ENCODE measurements at regions not wholly inside any gene's neighbourhood (a gene's known extent, or its start where the extent isn't known, plus 50 kb on each side); places are given as distances from the start of the nearest gene placed in this dataset.
"Not testable (repeated sequence)": the region's sequence is repeated elsewhere in the genome, so short reads cannot be mapped to it uniquely, and the experiment has no call there.

GRCh38 chr7:27032839-27033238 lies 63.0 kb downstream of the HOXA1 start:
- no peak for DNase-seq (ENCODE audit: low spot score)

GRCh38 chr7:27031289-27032172 lies 64.3 kb downstream of the HOXA1 start:
- peak; percentile 0 for DNase-seq (ENCODE audit: low spot score)

GRCh38 chr7:27030393-27031050 lies 65.3 kb downstream of the HOXA1 start:
- DNase-seq (ENCODE audit: low spot score): no peak

- DNase-seq (ENCODE audit: low spot score): no peak
Observed at GRCh38 chr7:27025270-27025669, 70.5 kb downstream of the HOXA1 start.

- no peak for DNase-seq (ENCODE audit: low spot score)
Observed at GRCh38 chr7:27010068-27010467, 85.7 kb downstream of the HOXA1 start.

- no peak for DNase-seq (ENCODE audit: low spot score)
Observed at GRCh38 chr7:27000496-27000895, 95.3 kb downstream of the HOXA1 start.

GRCh38 chr7:26998284-26998683 lies 97.5 kb downstream of the HOXA1 start:
- DNase-seq (ENCODE audit: low spot score): not testable (repeated sequence)

- DNase-seq (ENCODE audit: low spot score): no peak
Observed at GRCh38 chr7:26995666-26996065, 100.1 kb downstream of the HOXA1 start.

GRCh38 chr7:26993816-26994810 lies 101.7 kb downstream of the HOXA1 start:
- DNase-seq (ENCODE audit: low spot score): no peak

GRCh38 chr7:26992670-26993069 lies 103.1 kb downstream of the HOXA1 start:
- DNase-seq (ENCODE audit: low spot score): no peak

GRCh38 chr7:26991796-26992195 lies 104.0 kb downstream of the HOXA1 start:
- no peak for DNase-seq (ENCODE audit: low spot score)

GRCh38 chr7:26989897-26990670 lies 105.7 kb downstream of the HOXA1 start:
- DNase-seq (ENCODE audit: low spot score): no peak

GRCh38 chr7:26988836-26989374 lies 106.9 kb downstream of the HOXA1 start:
- DNase-seq (ENCODE audit: low spot score): no peak

GRCh38 chr7:26987338-26987737 lies 108.5 kb downstream of the HOXA1 start:
- no peak for DNase-seq (ENCODE audit: low spot score)

GRCh38 chr7:26978146-26978545 lies 113.8 kb upstream of the SKAP2 start:
- DNase-seq (ENCODE audit: low spot score): no peak

- DNase-seq (ENCODE audit: low spot score): no peak
Observed at GRCh38 chr7:26976840-26977239, 112.5 kb upstream of the SKAP2 start.

- DNase-seq (ENCODE audit: low spot score): not testable (repeated sequence)
Observed at GRCh38 chr7:26971924-26972323, 107.5 kb upstream of the SKAP2 start.

GRCh38 chr7:26965724-26966123 lies 101.3 kb upstream of the SKAP2 start:
- DNase-seq (ENCODE audit: low spot score): no peak

- DNase-seq (ENCODE audit: low spot score): no peak
Observed at GRCh38 chr7:26964156-26964808, 99.9 kb upstream of the SKAP2 start.

- no peak for DNase-seq (ENCODE audit: low spot score)
Observed at GRCh38 chr7:26959290-26959689, 94.9 kb upstream of the SKAP2 start.

- DNase-seq (ENCODE audit: low spot score): no peak
Observed at GRCh38 chr7:26958834-26959233, 94.4 kb upstream of the SKAP2 start.
